ENCODE measurements at regions not wholly inside any gene's neighbourhood (a gene's known extent, or its start where the extent isn't known, plus 50 kb on each side); places are given as distances from the start of the nearest gene placed in this dataset.

- TF ChIP-seq FOXM1 (IDR thresholded peaks at IDR 0.05; ENCODE audit: borderline replicate concordance, low read depth), result no peak
- no peak for TF ChIP-seq YY1 (IDR thresholded peaks at IDR 0.05; ENCODE audit: low read depth)
- TF ChIP-seq ZBTB7A (IDR thresholded peaks at IDR 0.05; ENCODE audit: low read depth), result no peak
These were observed 646.7 kb downstream of the BCOR start for GRCh38 chrX:39451046-39451445.

GRCh38 chrX:39452401-39452800 is 645.4 kb downstream of the BCOR start:
- TF ChIP-seq NFIC (IDR thresholded peaks at IDR 0.05) (no peak), CEBPB (IDR thresholded peaks at IDR 0.05) (no peak), MAX (IDR thresholded peaks at IDR 0.05) (no peak), ZBTB7A (IDR thresholded peaks at IDR 0.05; ENCODE audit: low read depth) (no peak), RAD21 (IDR thresholded peaks at IDR 0.05; ENCODE audit: low read depth) (no peak), TCF12 (IDR thresholded peaks at IDR 0.05; ENCODE audit: low read depth) (no peak), CREB1 (IDR thresholded peaks at IDR 0.05; ENCODE audit: low read depth) (no peak), TAF1 (IDR thresholded peaks at IDR 0.05; ENCODE audit: low read depth) (no peak), EGR1 (IDR thresholded peaks at IDR 0.05) (no peak), TEAD4 (IDR thresholded peaks at IDR 0.05) (no peak), USF1 (IDR thresholded peaks at IDR 0.05) (no peak), REST (IDR thresholded peaks at IDR 0.05; ENCODE audit: low read depth) (no peak), YY1 (IDR thresholded peaks at IDR 0.05; ENCODE audit: low read depth) (no peak)

GRCh38 chrX:39453889-39454621 is 643.7 kb downstream of the BCOR start:
- TF ChIP-seq MAX (IDR thresholded peaks at IDR 0.05) (no peak), TCF12 (IDR thresholded peaks at IDR 0.05; ENCODE audit: low read depth) (no peak), RAD21 (IDR thresholded peaks at IDR 0.05; ENCODE audit: low read depth) (no peak), USF1 (IDR thresholded peaks at IDR 0.05) (no peak), REST (IDR thresholded peaks at IDR 0.05; ENCODE audit: low read depth) (no peak), CEBPB (IDR thresholded peaks at IDR 0.05) (no peak), NFIC (IDR thresholded peaks at IDR 0.05) (no peak), EGR1 (IDR thresholded peaks at IDR 0.05) (no peak), YY1 (IDR thresholded peaks at IDR 0.05; ENCODE audit: low read depth) (no peak), CREB1 (IDR thresholded peaks at IDR 0.05; ENCODE audit: low read depth) (no peak)

- TF ChIP-seq MAX (IDR thresholded peaks at IDR 0.05) (no peak), RAD21 (IDR thresholded peaks at IDR 0.05; ENCODE audit: low read depth) (no peak), EP300 (IDR thresholded peaks at IDR 0.05; ENCODE audit: borderline replicate concordance) (no peak), EGR1 (IDR thresholded peaks at IDR 0.05) (no peak), TEAD4 (IDR thresholded peaks at IDR 0.05) (no peak), TCF12 (IDR thresholded peaks at IDR 0.05; ENCODE audit: low read depth) (no peak), YY1 (IDR thresholded peaks at IDR 0.05; ENCODE audit: low read depth) (no peak), TAF1 (IDR thresholded peaks at IDR 0.05; ENCODE audit: low read depth) (no peak), CEBPB (IDR thresholded peaks at IDR 0.05) (no peak), USF1 (IDR thresholded peaks at IDR 0.05) (no peak), REST (IDR thresholded peaks at IDR 0.05; ENCODE audit: low read depth) (no peak)
These were observed 640.7 kb downstream of the BCOR start for GRCh38 chrX:39456894-39457604.

Data from Ishikawa (cell line).